Spleen (tissue), 7 donors: ENCODE measurements at regions not wholly inside any gene's neighbourhood (a gene's known extent, or its start where the extent isn't known, plus 50 kb on each side); places are given as distances from the start of the nearest gene placed in this dataset.
"Not testable (repeated sequence)": the region's sequence is repeated elsewhere in the genome, so short reads cannot be mapped to it uniquely, and the experiment has no call there.

Source experiments
- POLR2A ChIP-seq, 3 donors: fragments of 450-650 bp; IDR thresholded peaks; one replicate each; pipeline ENCODE4 v1.5.1; 2017; ENCODE audit warnings: antibody characterized with exemption in 3 of 3, mild to moderate bottlenecking in 1 of 3
- TF ChIP-seq, protein P1 (sequence below), 11 experiments: fragments of 200-600 bp in 7 of 11; fragments of 450-650 bp in 4 of 11; sonication (generic) in 4 of 11; IDR thresholded peaks in 8 of 11; conservative IDR thresholded peaks in 3 of 11; 1 replicate in 7 of 11; 2 replicates in 4 of 11; pipeline versions ENCODE4 v1.4.0 to v1.8.0; 2016 to 2021; ENCODE audit warnings: antibody characterized with exemption in 11 of 11, inconsistent platforms in 4 of 11, mild to moderate bottlenecking in 1 of 11
- donor health status: DM: no; HTN: no; CAD: no; lungs with moderate emphysema.
- donor health status: DM: no; HTN: no; CAD: no.
- donor health status: DM: no; HTN: no; CAD: no.

DNA sequence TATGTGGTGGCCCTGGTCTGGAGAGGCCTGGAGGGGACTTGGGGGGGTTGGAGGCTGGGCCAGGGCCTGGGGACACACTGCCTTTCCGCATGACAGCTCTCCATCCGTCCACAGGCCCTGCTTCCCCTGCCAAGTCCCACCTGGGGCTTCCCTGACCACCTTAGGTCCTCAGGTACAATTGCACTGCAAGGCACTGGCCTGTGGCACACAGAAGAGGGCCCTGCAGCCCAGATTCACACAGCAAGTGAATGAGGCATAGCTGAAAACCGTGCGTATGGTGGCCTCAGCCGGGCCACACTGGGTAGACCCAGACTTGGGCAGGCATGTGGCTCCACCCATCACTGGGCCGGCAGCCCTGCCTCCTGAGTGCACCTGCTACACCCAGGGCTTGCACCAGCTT is 114.2 kb downstream of the TNFRSF13B start:
- TF ChIP-seq, protein P1, sequence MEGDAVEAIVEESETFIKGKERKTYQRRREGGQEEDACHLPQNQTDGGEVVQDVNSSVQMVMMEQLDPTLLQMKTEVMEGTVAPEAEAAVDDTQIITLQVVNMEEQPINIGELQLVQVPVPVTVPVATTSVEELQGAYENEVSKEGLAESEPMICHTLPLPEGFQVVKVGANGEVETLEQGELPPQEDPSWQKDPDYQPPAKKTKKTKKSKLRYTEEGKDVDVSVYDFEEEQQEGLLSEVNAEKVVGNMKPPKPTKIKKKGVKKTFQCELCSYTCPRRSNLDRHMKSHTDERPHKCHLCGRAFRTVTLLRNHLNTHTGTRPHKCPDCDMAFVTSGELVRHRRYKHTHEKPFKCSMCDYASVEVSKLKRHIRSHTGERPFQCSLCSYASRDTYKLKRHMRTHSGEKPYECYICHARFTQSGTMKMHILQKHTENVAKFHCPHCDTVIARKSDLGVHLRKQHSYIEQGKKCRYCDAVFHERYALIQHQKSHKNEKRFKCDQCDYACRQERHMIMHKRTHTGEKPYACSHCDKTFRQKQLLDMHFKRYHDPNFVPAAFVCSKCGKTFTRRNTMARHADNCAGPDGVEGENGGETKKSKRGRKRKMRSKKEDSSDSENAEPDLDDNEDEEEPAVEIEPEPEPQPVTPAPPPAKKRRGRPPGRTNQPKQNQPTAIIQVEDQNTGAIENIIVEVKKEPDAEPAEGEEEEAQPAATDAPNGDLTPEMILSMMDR (IDR thresholded peaks at IDR 0.05 in 8 of 11, conservative IDR thresholded peaks at IDR 0.05 in 3 of 11), result not testable (repeated sequence)
- not testable (repeated sequence) for TF ChIP-seq POLR2A (IDR thresholded peaks at IDR 0.05)
